HUES64 (cell line): ENCODE measurements at regions not wholly inside any gene's neighbourhood (a gene's known extent, or its start where the extent isn't known, plus 50 kb on each side); places are given as distances from the start of the nearest gene placed in this dataset.

ENCODE experiments used
- H3K27ac ChIP-seq: 2 replicates; pipeline ENCODE4 v1.7.0; 2013; ENCODE audit warnings: low read depth, low read length, inconsistent platforms
- H3K27me3 ChIP-seq: 2 replicates; pipeline ENCODE4 v1.6.1; 2013; ENCODE audit warnings: mild to moderate bottlenecking, low read length; ENCODE audit not compliant: insufficient read depth
- H3K36me3 ChIP-seq: 2 replicates; pipeline ENCODE4 v1.6.1; 2013; ENCODE audit warnings: mild to moderate bottlenecking, low read length; ENCODE audit not compliant: insufficient read depth
- H3K4me1 ChIP-seq: 2 replicates; pipeline ENCODE4 v1.6.1; 2013; ENCODE audit warnings: mild to moderate bottlenecking, low read length, moderate library complexity; ENCODE audit not compliant: insufficient read depth
- H3K4me3 ChIP-seq: 2 replicates; pipeline ENCODE4 v1.5.1; 2013; ENCODE audit warnings: mild to moderate bottlenecking, low read length, moderate library complexity
- H3K9ac ChIP-seq: 2 replicates; pipeline ENCODE4 v1.6.1; 2013; ENCODE audit warnings: mild to moderate bottlenecking, low read depth, low read length
- H3K9me3 ChIP-seq: 2 replicates; pipeline ENCODE4 v1.6.1; 2013; ENCODE audit warnings: low read depth, low read length; ENCODE audit not compliant: insufficient read depth
- WGBS: fragments of 150-250, 120-280 bp; methylation state at CpG from one replicate; pipeline ENCODE4 v1.1.7; 2013; ENCODE audit warnings: missing lambda C conversion rate; 5-methylcytosine and 5-hydroxymethylcytosine counted together

DNA sequence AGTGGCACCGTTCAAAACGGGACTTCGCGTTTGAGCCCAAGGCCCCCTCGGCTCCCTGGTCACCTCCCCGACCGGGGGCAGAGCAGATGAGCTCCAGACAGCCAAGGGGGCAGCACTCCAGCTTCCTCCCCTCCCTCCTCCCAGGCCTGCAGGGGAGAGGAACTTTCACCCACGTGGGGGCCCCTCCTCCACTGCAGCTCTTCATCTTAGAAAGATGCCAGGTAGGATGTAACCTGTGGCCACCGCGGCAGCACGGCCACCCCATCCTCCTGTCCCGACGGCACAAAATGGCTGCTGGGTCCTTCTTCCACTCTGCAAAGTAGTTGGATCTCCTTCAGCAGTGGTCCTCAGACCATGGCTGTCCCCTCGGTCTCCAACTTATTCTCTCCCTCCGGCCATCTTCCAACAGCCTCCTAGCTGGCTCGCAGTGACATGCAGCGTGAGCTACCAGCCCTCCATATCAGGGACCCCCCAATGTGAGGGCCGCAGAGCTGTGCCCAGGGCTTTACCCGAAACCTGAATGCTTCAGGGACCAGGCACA, 94.5 kb upstream of the ID2 start:
- no peaks in the 10 kb centered on the region for H3K9me3 ChIP-seq
- H3K27ac ChIP-seq = no peak overlapping the region
- peaks cover 9% of the 10 kb centered on the region for H3K27me3 ChIP-seq
- H3K36me3 ChIP-seq = no peaks in the 10 kb centered on the region
- H3K9ac ChIP-seq = no peak overlapping the region
- WGBS = 89% methylated on average over 19 of the region's 19 CpGs
- no peak overlapping the region for H3K4me3 ChIP-seq
- H3K4me1 ChIP-seq = peaks cover 7% of the 10 kb centered on the region; the same call in 1 of the 2 replicates

DNA sequence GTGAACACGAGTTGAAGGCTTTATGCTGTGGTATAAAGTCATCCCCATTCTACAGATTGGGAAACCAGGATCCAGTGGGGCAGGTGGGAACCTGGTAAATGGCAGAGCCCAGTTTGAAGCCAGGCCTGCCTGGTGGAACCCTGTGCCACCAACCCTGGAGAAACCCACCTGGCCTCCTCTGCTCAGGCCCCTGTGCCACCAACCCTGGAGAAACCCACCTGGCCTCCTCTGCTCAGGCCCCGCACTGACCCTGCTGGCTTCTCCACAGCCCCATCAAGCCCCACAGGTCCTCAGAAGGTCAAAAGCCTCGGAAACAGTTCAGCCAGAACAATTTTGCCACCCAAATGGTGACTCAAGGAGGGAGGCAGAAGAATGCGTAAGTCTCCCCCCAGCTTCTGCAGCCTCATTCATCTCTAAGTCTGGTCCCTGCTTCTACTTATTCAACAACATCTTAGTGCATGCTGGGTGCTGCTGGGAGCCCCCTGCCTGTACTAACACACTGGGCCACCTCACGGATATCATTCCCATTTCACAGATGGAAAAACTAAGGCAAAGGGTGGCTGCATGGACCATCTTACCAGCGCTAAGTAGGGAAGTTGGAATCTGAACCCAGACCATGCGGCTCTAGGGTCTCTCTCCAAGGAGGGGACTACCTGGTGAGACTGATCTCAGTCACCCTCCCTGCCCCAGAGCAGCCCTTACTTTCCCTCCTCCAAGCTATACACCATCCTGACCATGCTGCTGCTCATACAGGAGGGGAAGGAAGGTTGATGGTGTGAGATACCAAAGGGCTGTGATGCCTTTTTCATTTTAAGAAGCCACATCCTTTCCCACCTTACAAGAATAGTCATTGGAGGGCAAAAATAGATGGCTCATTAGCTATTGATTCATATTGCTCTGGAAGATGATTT, 93.7 kb upstream of the ID2 start:
- WGBS = 96% methylated on average over 7 of the region's 7 CpGs
- Histone ChIP-seq H3K27me3 (peaks cover 3% of the 10 kb centered on the region; the same call in 1 of the 2 replicates), H3K36me3 (no peaks in the 10 kb centered on the region), H3K9ac (no peak overlapping the region), H3K9me3 (no peaks in the 10 kb centered on the region), H3K4me1 (peaks cover 7% of the 10 kb centered on the region; the same call in 1 of the 2 replicates), H3K27ac (no peak overlapping the region), H3K4me3 (no peak overlapping the region)

DNA sequence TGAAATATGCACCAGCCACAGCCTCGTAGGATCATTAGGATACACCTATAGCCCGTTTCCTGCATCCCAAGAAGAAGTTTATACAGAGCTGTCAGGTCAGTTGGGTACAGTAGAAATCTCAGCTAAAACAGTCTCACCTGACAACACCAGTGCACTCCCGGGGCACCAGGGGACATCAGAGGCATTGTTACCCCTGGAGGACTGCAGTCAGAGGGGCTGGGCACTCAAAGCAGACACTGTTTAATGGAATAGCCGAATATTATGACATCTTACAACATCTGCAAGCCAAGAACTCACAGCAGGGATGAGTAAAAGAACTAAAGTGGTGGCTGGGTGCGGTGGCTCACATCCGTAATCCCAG, 93.0 kb upstream of the ID2 start:
- Histone ChIP-seq H3K9me3 (no peaks in the 10 kb centered on the region), H3K4me3 (no peak overlapping the region), H3K36me3 (no peaks in the 10 kb centered on the region), H3K9ac (no peak overlapping the region), H3K27me3 (peaks cover 3% of the 10 kb centered on the region; the same call in 1 of the 2 replicates), H3K27ac (no peak overlapping the region), H3K4me1 (peaks cover 7% of the 10 kb centered on the region; the same call in 1 of the 2 replicates)
- 91% methylated on average over 6 of the region's 6 CpGs for WGBS

DNA sequence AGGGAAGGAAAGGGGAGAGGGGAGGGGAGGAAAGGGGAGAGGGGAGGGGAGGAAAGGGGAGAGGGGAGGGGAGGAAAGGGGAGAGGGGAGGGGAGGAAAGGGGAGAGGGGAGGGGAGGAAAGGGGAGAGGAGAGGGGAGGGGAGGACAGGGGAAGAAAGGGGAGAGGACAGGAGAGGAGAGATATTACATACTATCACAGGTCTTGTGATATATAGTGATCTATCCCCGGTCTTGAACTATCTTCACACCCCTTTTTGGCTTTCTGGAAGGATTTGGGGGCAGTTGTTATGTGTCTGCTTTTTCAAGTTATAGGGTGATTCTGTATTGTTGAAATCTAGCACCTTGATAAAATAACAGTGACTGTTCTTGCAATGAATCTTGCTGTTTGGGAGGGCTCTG, 92.1 kb upstream of the ID2 start:
- H3K4me3 ChIP-seq = no peak overlapping the region
- no peak overlapping the region for H3K27ac ChIP-seq
- H3K27me3 ChIP-seq = peaks cover 3% of the 10 kb centered on the region; the same call in 1 of the 2 replicates
- H3K9ac ChIP-seq = no peak overlapping the region
- no CpG with 5 or more reads among the region's 1 CpG for WGBS
- no peaks in the 10 kb centered on the region for H3K9me3 ChIP-seq
- no peaks in the 10 kb centered on the region for H3K36me3 ChIP-seq
- peaks cover 7% of the 10 kb centered on the region; the same call in 1 of the 2 replicates for H3K4me1 ChIP-seq

DNA sequence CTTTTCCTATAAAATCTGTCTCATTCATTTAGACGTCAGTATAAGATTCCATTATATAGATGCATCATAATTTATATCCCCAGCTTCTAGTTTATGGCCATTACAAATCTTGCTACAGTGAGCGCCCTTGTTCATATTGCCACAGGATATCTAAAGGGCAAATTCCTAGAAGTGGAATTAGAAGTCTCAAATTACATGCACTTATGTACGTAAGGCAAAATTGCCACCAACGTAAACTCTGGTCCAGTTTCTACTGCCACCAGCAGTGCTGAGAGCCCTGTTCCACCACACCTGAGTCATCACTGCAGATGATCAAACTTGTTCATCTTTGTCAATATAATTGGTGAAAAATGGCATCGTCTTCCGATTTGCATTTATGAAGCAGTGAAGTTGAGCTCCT, 90.9 kb upstream of the ID2 start:
- Histone ChIP-seq H3K9ac (no peak overlapping the region), H3K9me3 (no peaks in the 10 kb centered on the region), H3K27me3 (peaks cover 3% of the 10 kb centered on the region; the same call in 1 of the 2 replicates), H3K4me1 (peaks cover 3% of the 10 kb centered on the region; the same call in 1 of the 2 replicates), H3K4me3 (no peak overlapping the region), H3K36me3 (no peaks in the 10 kb centered on the region), H3K27ac (no peak overlapping the region)
- WGBS = 92% methylated on average over 6 of the region's 6 CpGs

DNA sequence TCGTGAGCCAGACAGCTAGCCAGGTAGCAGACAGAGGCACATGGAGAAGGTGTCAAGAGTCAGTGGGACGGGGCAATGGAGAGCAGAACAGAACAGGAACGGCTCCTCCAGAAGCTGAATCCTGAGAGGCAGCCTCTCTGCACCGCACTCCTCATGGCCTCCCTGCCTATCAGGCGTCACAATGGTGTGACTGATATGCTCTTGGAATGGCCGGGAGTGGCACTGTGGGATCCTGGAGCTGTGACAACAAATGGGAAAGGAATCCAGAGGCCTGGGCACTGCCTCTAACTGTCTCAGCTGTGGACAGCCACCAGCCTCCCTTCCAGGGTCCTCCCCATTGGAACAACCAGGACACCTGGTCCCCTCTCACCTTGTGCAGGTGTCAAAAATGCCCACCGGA, 89.1 kb upstream of the ID2 start:
- no peaks in the 10 kb centered on the region for H3K27me3 ChIP-seq
- H3K9ac ChIP-seq = no peak overlapping the region
- H3K9me3 ChIP-seq = no peaks in the 10 kb centered on the region
- H3K27ac ChIP-seq = no peak overlapping the region
- H3K4me3 ChIP-seq = no peak overlapping the region
- 72% methylated on average over 7 of the region's 7 CpGs for WGBS
- no peaks in the 10 kb centered on the region for H3K4me1 ChIP-seq
- no peaks in the 10 kb centered on the region for H3K36me3 ChIP-seq

DNA sequence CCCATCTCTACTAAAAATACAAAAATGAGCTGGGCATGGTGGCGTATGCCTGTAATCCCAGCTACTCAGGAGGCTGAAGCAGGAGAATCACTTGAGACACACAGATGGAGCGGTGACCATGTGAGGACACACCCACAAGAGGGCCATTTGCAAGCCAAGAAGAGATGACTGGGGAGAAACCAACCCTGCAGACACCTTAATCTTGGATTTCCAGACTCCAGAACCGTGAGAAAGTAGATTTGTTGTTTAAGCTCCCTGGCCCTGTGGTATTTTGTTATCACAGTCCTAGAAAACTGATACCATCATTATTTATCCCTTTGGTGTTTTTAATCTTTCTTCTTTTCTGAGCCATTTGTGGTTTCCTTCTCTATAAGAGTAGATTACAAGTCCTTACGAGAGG, 88.6 kb upstream of the ID2 start:
- Histone ChIP-seq H3K9me3 (no peaks in the 10 kb centered on the region), H3K27ac (no peak overlapping the region), H3K9ac (no peak overlapping the region), H3K4me3 (no peak overlapping the region), H3K4me1 (no peaks in the 10 kb centered on the region), H3K27me3 (no peaks in the 10 kb centered on the region), H3K36me3 (no peaks in the 10 kb centered on the region)
- 95% methylated on average over 4 of the region's 4 CpGs for WGBS

DNA sequence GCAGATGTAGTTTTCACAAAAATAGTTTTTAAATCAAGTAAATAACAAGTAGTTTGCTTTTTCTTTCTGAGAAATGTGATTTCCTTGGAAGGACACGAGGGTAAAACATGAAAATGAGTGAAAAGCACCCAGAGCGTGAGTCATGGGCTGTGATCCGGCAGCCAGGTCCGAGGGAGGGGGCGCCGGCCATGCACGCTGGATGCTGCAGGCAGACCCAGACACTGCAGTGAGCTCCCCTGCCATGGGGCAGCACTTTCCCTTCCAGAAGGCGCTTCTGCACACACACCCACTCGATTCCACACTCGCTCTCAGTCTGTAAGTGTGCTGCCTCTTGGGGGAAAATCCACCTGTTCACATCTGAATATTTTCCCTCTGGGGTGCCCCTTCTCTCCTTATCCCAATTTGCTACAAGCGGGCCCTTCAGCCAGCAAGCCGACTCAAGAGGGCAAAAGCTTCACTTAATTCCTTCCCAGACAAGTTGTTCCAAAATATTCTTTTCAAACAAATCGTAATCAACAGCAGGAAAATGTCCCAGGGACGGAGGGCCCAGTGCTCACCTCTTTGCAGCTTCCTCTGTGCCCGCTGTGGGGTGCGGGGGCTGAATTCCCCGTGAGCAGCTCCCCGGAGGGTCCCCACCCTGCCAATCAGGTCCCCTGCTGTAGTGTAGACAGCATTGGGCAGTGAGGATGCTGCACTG, 87.0 kb upstream of the ID2 start:
- 76% methylated on average over 18 of the region's 18 CpGs for WGBS
- no peaks in the 10 kb centered on the region for H3K9me3 ChIP-seq
- no peak overlapping the region for H3K9ac ChIP-seq
- H3K27me3 ChIP-seq = no peaks in the 10 kb centered on the region
- H3K4me3 ChIP-seq = no peak overlapping the region
- H3K36me3 ChIP-seq = no peaks in the 10 kb centered on the region
- H3K27ac ChIP-seq = no peak overlapping the region
- no peaks in the 10 kb centered on the region for H3K4me1 ChIP-seq

DNA sequence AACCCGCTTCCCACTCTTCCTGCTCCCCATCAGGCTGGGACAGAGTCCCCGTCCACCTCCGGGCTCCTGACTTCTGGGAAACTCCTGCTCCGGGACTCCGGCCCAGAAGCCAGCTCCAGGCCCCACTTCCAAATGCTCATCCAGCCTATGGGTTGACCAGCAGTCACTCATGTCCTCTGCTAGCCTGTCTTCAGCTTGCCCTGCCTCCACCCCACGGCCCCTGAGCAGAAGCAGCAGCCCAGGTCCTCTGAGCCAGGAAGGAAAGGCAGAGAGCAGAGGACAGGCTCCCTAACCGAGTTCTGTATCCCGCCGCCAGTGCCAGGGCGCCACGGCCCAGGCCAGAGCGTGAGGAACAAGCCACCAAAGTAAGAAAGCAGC, 86.4 kb upstream of the ID2 start:
- Histone ChIP-seq H3K9me3 (no peaks in the 10 kb centered on the region), H3K36me3 (no peaks in the 10 kb centered on the region), H3K27ac (no peak overlapping the region), H3K27me3 (no peaks in the 10 kb centered on the region), H3K4me1 (no peaks in the 10 kb centered on the region), H3K4me3 (no peak overlapping the region), H3K9ac (no peak overlapping the region)
- WGBS = 91% methylated on average over 12 of the region's 12 CpGs

DNA sequence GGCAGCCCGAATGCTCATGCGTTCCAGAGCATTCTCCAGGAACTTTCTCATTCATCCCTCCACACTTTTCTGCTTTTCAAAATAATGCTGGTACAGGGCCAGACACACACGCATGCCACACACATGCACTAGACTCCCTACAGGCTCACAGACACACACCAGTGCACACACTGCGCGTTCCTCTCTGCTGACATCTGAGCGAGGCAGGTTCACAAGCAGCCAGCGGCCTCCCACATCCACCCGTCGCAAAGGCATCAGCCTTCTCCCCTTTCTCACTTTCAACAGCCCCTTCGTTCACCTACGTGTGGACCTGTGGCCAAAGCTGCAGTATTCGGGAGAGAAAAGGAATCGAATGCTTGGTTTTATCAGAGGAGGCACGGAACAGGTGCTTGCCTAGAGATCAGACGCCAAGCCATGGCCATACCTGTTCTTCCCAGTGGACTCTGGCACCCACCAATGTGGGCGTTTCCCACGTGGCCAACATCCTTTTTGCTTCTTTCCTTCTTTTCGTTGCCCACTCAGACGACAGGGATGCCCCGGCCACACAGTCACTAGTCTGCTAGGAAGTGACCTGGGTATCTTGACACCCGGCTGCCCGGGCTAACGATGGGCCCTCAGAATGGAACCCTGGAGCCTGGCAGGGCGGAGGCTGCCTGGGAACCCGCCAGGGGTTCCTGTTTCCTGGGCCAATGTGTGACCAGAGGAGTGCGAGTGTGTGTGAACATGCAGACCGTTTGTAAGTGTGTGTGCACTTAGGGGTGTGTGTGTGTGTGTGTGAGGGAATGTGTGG, 85.8 kb upstream of the ID2 start:
- Histone ChIP-seq H3K36me3 (no peaks in the 10 kb centered on the region), H3K27ac (no peak overlapping the region)
- 84% methylated on average over 27 of the region's 27 CpGs for WGBS

DNA sequence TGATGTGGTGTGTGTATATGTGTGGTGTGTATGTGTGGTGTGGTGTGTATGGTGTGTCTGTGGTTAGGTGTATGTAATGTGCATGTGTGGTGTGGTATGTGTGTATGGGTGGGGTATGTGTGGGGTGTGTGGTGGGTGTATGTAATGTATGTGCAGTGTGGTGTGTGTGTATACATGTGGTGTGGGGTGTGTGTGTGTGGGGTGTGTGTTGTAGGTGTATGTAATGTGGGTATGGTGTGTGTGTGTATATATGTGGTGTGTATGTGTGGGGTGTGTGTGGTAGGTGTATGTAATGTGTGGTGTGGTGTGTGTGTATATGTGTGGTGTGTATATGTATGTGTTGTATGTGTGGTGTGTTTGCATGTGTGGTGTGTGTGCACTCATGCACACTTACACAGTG, 84.8 kb upstream of the ID2 start:
- Histone ChIP-seq H3K27me3 (no peaks in the 10 kb centered on the region), H3K36me3 (no peaks in the 10 kb centered on the region), H3K9me3 (no peaks in the 10 kb centered on the region), H3K4me1 (no peaks in the 10 kb centered on the region), H3K9ac (no peak overlapping the region), H3K27ac (no peak overlapping the region), H3K4me3 (no peak overlapping the region)

More for the DNA sequence above, 85.8 kb upstream of the ID2 start:
- no peaks in the 10 kb centered on the region for H3K27me3 ChIP-seq
- no peaks in the 10 kb centered on the region for H3K4me1 ChIP-seq
- H3K4me3 ChIP-seq = no peak overlapping the region
- H3K9me3 ChIP-seq = no peaks in the 10 kb centered on the region
- H3K9ac ChIP-seq = no peak overlapping the region
